HG02938 (cell line): ENCODE measurements at regions not wholly inside any gene's neighbourhood (a gene's known extent, or its start where the extent isn't known, plus 50 kb on each side); places are given as distances from the start of the nearest gene placed in this dataset.

Source experiments
- ATAC-seq: cut with Tn5 transposase; IDR thresholded peaks from one replicate; pipeline ENCODE4 v1.9.1; 2021; ENCODE audit warnings: mild to moderate bottlenecking, moderate library complexity; ENCODE audit not compliant: unreplicated experiment

- ATAC-seq = peak; percentile 81
Observed at GRCh38 chr20:51335329-51335841, 207.1 kb downstream of the NFATC2 start.

GRCh38 chr20:51334609-51335008 lies 207.9 kb downstream of the NFATC2 start:
- no peak for ATAC-seq

- no peak for ATAC-seq
Observed at GRCh38 chr20:51333971-51334370, 208.5 kb downstream of the NFATC2 start.

- no peak for ATAC-seq
Observed at GRCh38 chr20:51333446-51333845, 209.1 kb downstream of the NFATC2 start.

- ATAC-seq = no peak
Observed at GRCh38 chr20:51331481-51331880, 211.0 kb downstream of the NFATC2 start.

- ATAC-seq = no peak
Observed at GRCh38 chr20:51329845-51330244, 212.7 kb downstream of the NFATC2 start.

- no peak for ATAC-seq
Observed at GRCh38 chr20:51327251-51327841, 215.2 kb downstream of the NFATC2 start.

GRCh38 chr20:51326201-51326819 lies 216.2 kb downstream of the NFATC2 start:
- no peak for ATAC-seq

- no peak for ATAC-seq
Observed at GRCh38 chr20:51322164-51322707, 220.3 kb downstream of the NFATC2 start.

GRCh38 chr20:51321343-51322163 lies 221.0 kb downstream of the NFATC2 start:
- no peak for ATAC-seq

GRCh38 chr20:51319522-51319921 lies 223.0 kb downstream of the NFATC2 start:
- no peak for ATAC-seq

- ATAC-seq = no peak
Observed at GRCh38 chr20:51318058-51318949, 224.2 kb downstream of the NFATC2 start.

- no peak for ATAC-seq
Observed at GRCh38 chr20:51315390-51315789, 227.1 kb downstream of the NFATC2 start.

- no peak for ATAC-seq
Observed at GRCh38 chr20:51313358-51313827, 229.1 kb downstream of the NFATC2 start.

- no peak for ATAC-seq
Observed at GRCh38 chr20:51312480-51312783, 230.1 kb downstream of the NFATC2 start.

GRCh38 chr20:51311636-51312479 lies 230.7 kb downstream of the NFATC2 start:
- ATAC-seq = no peak

GRCh38 chr20:51310216-51310615 lies 232.3 kb downstream of the NFATC2 start:
- no peak for ATAC-seq

- no peak for ATAC-seq
Observed at GRCh38 chr20:51309128-51309527, 233.4 kb downstream of the NFATC2 start.

- no peak for ATAC-seq
Observed at GRCh38 chr20:51306521-51307358, 235.8 kb downstream of the NFATC2 start.
